SK-N-SH (cell line): ENCODE measurements at regions not wholly inside any gene's neighbourhood (a gene's known extent, or its start where the extent isn't known, plus 50 kb on each side); places are given as distances from the start of the nearest gene placed in this dataset.

Source experiments
- CTCF ChIA-PET: fragments of 300-600, 350-600 bp; formaldehyde crosslinking; extraction: SDS; loops from one replicate; lab custom pipeline; 2021; lab: Yijun Ruan, JAX
- POLR2A ChIA-PET: fragments of 350-600 bp; sonication (Branson Sonifier 250); formaldehyde crosslinking; extraction: SDS; loops from one replicate; lab custom pipeline; 2020; ENCODE audit warnings: antibody characterized with exemption, inconsistent platforms; lab: Yijun Ruan, JAX
- DNase-seq: peaks from one replicate; pipeline ENCODE4 v3.0.0; 2012
- H2AFZ ChIP-seq: fragments of 200-600 bp; sonication (generic); 2 replicates; pipeline ENCODE4 v1.8.1; 2016; ENCODE audit warnings: antibody characterized with exemption, mild to moderate bottlenecking, low read depth
- H3F3A ChIP-seq: fragments of 200-600 bp; sonication (generic); replicated peaks from 2 replicates; pipeline ENCODE3; 2016; ENCODE audit warnings: antibody characterized with exemption, mild to moderate bottlenecking; ENCODE audit not compliant: insufficient read depth
- H3K27ac ChIP-seq, 2 experiments: fragments of 200-500 bp in 1 of 2; fragments of 200-600 bp in 1 of 2; sonication (Bioruptor generic) in 1 of 2; sonication (generic), shearing (Covaris generic) in 1 of 2; 2 replicates each; pipeline versions ENCODE4 v1.5.1 to v1.6.1; 2014 to 2016; ENCODE audit warnings: low read depth in 2 of 2, inconsistent platforms in 1 of 2, low read length in 1 of 2, mild to moderate bottlenecking in 1 of 2, mixed read lengths in 1 of 2
- H3K27me3 ChIP-seq: fragments of 200-600 bp; sonication (generic), shearing (Covaris generic); 2 replicates; pipeline ENCODE4 v1.6.1; 2016; ENCODE audit warnings: mixed run types; ENCODE audit not compliant: insufficient read depth
- H3K36me3 ChIP-seq, 2 experiments: fragments of 200-500 bp in 1 of 2; fragments of 200-600 bp in 1 of 2; sonication (Bioruptor generic) in 1 of 2; sonication (generic) in 1 of 2; replicated peaks in 1 of 2; 2 replicates each; pipeline versions ENCODE3 to v1.5.1; 2014 to 2016; ENCODE audit warnings: low read length in 1 of 2, mild to moderate bottlenecking in 1 of 2; ENCODE audit not compliant: insufficient read depth in 2 of 2, control insufficient read depth in 1 of 2
- H3K4me1 ChIP-seq, 2 experiments: fragments of 200-500 bp in 1 of 2; fragments of 200-600 bp in 1 of 2; sonication (Bioruptor generic) in 1 of 2; sonication (generic), shearing (Covaris generic) in 1 of 2; 2 replicates each; pipeline versions ENCODE4 v1.5.1 to v1.6.1; 2014 to 2016; ENCODE audit warnings: low read depth in 1 of 2, low read length in 1 of 2, mixed run types in 1 of 2; ENCODE audit not compliant: insufficient read depth in 2 of 2, control insufficient read depth in 1 of 2
- H3K4me2 ChIP-seq: fragments of 200-600 bp; sonication (generic), shearing (Covaris generic); 2 replicates; pipeline ENCODE4 v1.6.1; 2017; ENCODE audit warnings: mixed run types
- H3K4me3 ChIP-seq, 2 experiments: fragments of 200-500 bp in 1 of 2; fragments of 200-600 bp in 1 of 2; sonication (Bioruptor generic) in 1 of 2; sonication (generic), shearing (Covaris generic) in 1 of 2; 2 replicates each; pipeline versions ENCODE4 v1.5.1 to v1.8.1; 2014 to 2016; ENCODE audit warnings: low read depth in 2 of 2, inconsistent platforms in 1 of 2, low read length in 1 of 2, mild to moderate bottlenecking in 1 of 2, mixed read lengths in 1 of 2, moderate library complexity in 1 of 2
- H3K79me2 ChIP-seq: fragments of 200-600 bp; sonication (generic); 2 replicates; pipeline ENCODE4 v1.8.1; 2017; ENCODE audit warnings: mild to moderate bottlenecking; ENCODE audit not compliant: insufficient read depth
- H3K9ac ChIP-seq: fragments of 200-600 bp; sonication (generic); 2 replicates; pipeline ENCODE4 v1.6.1; 2017; ENCODE audit warnings: mixed run types
- H3K9me2 ChIP-seq: fragments of 200-600 bp; sonication (generic); 2 replicates; pipeline ENCODE4 v1.6.1; 2017; ENCODE audit warnings: mixed run types
- H3K9me3 ChIP-seq: fragments of 200-600 bp; sonication (generic); 2 replicates; pipeline ENCODE4 v1.6.1; 2017; ENCODE audit warnings: mixed run types, mild to moderate bottlenecking, moderate library complexity
- H4K20me1 ChIP-seq: fragments of 200-600 bp; sonication (generic); 2 replicates; pipeline ENCODE4 v1.6.1; 2017; ENCODE audit warnings: mild to moderate bottlenecking, mixed run types; ENCODE audit not compliant: insufficient read depth
- CHD2 ChIP-seq: fragments of 150-350 bp; IDR thresholded peaks from 2 replicates; pipeline ENCODE4 v1.6.1; 2018; ENCODE audit warnings: low read length; ENCODE audit not compliant: partially characterized antibody
- EP300 ChIP-seq, 2 experiments: IDR thresholded peaks; 2 replicates each; pipeline versions ENCODE4 v1.4.0 to v1.6.1; 2012; ENCODE audit warnings: borderline replicate concordance in 1 of 2, low read depth in 1 of 2, low read length in 1 of 2
- FOSL2 ChIP-seq: IDR thresholded peaks from 2 replicates; pipeline ENCODE4 v1.4.0; 2012; ENCODE audit warnings: low read depth, mild to moderate bottlenecking, moderate library complexity, borderline replicate concordance
- FOXJ3 ChIP-seq: sonication (generic); formaldehyde crosslinking; IDR thresholded peaks from 2 replicates; pipeline ENCODE4 v1.5.1; 2020; ENCODE audit warnings: mild to moderate bottlenecking, missing genetic modification reagents
- GATA2 ChIP-seq: sonication (generic); formaldehyde crosslinking; IDR thresholded peaks from 2 replicates; pipeline ENCODE4 v1.5.0; 2020; ENCODE audit warnings: mild to moderate bottlenecking, missing genetic modification reagents
- IRF3 ChIP-seq: fragments of 150-350 bp; IDR thresholded peaks from 2 replicates; pipeline ENCODE4 v1.6.1; 2016; ENCODE audit warnings: mild to moderate bottlenecking, low read depth, low read length
- MAX ChIP-seq: IDR thresholded peaks from 2 replicates; pipeline ENCODE4 v1.4.0; 2012; ENCODE audit warnings: low read depth
- MXI1 ChIP-seq: IDR thresholded peaks from 2 replicates; pipeline ENCODE4 v1.6.1; 2012; ENCODE audit warnings: mild to moderate bottlenecking, low read depth, low read length, improper control_type of control experiment
- NFIC ChIP-seq: IDR thresholded peaks from 2 replicates; pipeline ENCODE4 v1.4.0; 2012; ENCODE audit warnings: borderline replicate concordance
- NRF1 ChIP-seq: IDR thresholded peaks from 2 replicates; pipeline ENCODE4 v1.6.1; 2012; ENCODE audit warnings: low read depth, mild to moderate bottlenecking, low read length
- PBX3 ChIP-seq: IDR thresholded peaks from 2 replicates; pipeline ENCODE4; 2012
- RFX5 ChIP-seq: IDR thresholded peaks from 2 replicates; pipeline ENCODE4 v1.6.1; 2012; ENCODE audit warnings: mild to moderate bottlenecking, improper control_type of control experiment, low read length
- SMC3 ChIP-seq: IDR thresholded peaks from 2 replicates; pipeline ENCODE4 v1.6.1; 2012; ENCODE audit warnings: low read depth, low read length, improper control_type of control experiment
- TAF1 ChIP-seq: IDR thresholded peaks from 2 replicates; pipeline ENCODE4 v1.6.1; 2012; ENCODE audit warnings: low read depth, mild to moderate bottlenecking, low read length, moderate library complexity, borderline replicate concordance
- TEAD4 ChIP-seq: IDR thresholded peaks from 2 replicates; pipeline ENCODE4 v1.4.0; 2012; ENCODE audit warnings: mild to moderate bottlenecking, borderline replicate concordance; ENCODE audit not compliant: insufficient read depth
- USF1 ChIP-seq: IDR thresholded peaks from 2 replicates; pipeline ENCODE4 v1.4.0; 2012; ENCODE audit warnings: low read depth, borderline replicate concordance
- USF2 ChIP-seq: fragments of 150-350 bp; IDR thresholded peaks from 2 replicates; pipeline ENCODE4 v1.6.1; 2017; ENCODE audit warnings: antibody characterized with exemption, low read length, low read depth, borderline replicate concordance
- YY1 ChIP-seq: IDR thresholded peaks from 2 replicates; pipeline ENCODE4 v1.4.0; 2012; ENCODE audit warnings: low read depth, mild to moderate bottlenecking
- ZBTB33 ChIP-seq: IDR thresholded peaks from 2 replicates; pipeline ENCODE4 v1.4.0; 2012; ENCODE audit warnings: low read depth, borderline replicate concordance
- WGBS: methylation state at CpG from one replicate; pipeline ENCODE4 v1.1.6; 2017; ENCODE audit warnings: low lambda C conversion rate; 5-methylcytosine and 5-hydroxymethylcytosine counted together

GRCh38 chr11:104286129-104286528 is 122.2 kb upstream of the PDGFD start:
- H3K4me2 ChIP-seq = no peak overlapping the region
- H3K36me3 ChIP-seq = no peaks in the 10 kb centered on the region
- no peak for DNase-seq
- no peaks in the 10 kb centered on the region; a peak in 1 of 4 replicates for H3K4me1 ChIP-seq
- H2AFZ ChIP-seq = no peak overlapping the region
- no peak overlapping the region for H3K4me3 ChIP-seq
- no peaks in the 10 kb centered on the region for H3K9me2 ChIP-seq
- CTCF ChIA-PET = no interaction called here
- H3K27me3 ChIP-seq = no peaks in the 10 kb centered on the region
- no peak overlapping the region for H3K27ac ChIP-seq
- H3K9me3 ChIP-seq = no peaks in the 10 kb centered on the region
- no peaks in the 10 kb centered on the region for H3K79me2 ChIP-seq
- H3F3A ChIP-seq = no peaks in the 10 kb centered on the region
- POLR2A ChIA-PET = no interaction called here
- WGBS = 37% methylated on average over 1 of the region's 1 CpG
- H4K20me1 ChIP-seq = no peaks in the 10 kb centered on the region
- no peak for TF ChIP-seq RFX5
- no peak for TF ChIP-seq PBX3
- no peak for TF ChIP-seq MXI1
- no peak for TF ChIP-seq CHD2
- TF ChIP-seq TEAD4 = no peak
- TF ChIP-seq USF2 = no peak
- no peak for TF ChIP-seq USF1
- TF ChIP-seq MAX = no peak
- no peak for TF ChIP-seq IRF3
- TF ChIP-seq ZBTB33 = no peak
- no peak for TF ChIP-seq YY1
- no peak for TF ChIP-seq EP300 (IDR thresholded peaks at IDR 0.05; ENCODE audit: borderline replicate concordance in 1 of 2, low read depth in 1 of 2, low read length in 1 of 2)
- TF ChIP-seq FOXJ3 (CRISPR knock-in tag) = no peak
- TF ChIP-seq FOSL2 = no peak
- no peak for TF ChIP-seq TAF1
- TF ChIP-seq GATA2 (CRISPR knock-in tag) = no peak
- no peak for TF ChIP-seq NFIC
- no peak for TF ChIP-seq NRF1
- TF ChIP-seq SMC3 = no peak
- H3K9ac ChIP-seq = no peak overlapping the region
